Testis (tissue), 2 donors: ENCODE measurements at regions not wholly inside any gene's neighbourhood (a gene's known extent, or its start where the extent isn't known, plus 50 kb on each side); places are given as distances from the start of the nearest gene placed in this dataset.
"Not testable (repeated sequence)": the region's sequence is repeated elsewhere in the genome, so short reads cannot be mapped to it uniquely, and the experiment has no call there.

Experiments
- DNase-seq: peaks from one replicate; pipeline ENCODE4 v3.0.0-alpha.2; 2019
- H3K27ac ChIP-seq, 2 donors: fragments of 200-600 bp; sonication (generic); one replicate each; pipeline ENCODE4 v1.5.1; 2019
- H3K27me3 ChIP-seq: fragments of 200-600 bp; sonication (generic); one replicate; pipeline ENCODE4 v1.5.1; 2019
- H3K36me3 ChIP-seq: fragments of 200-600 bp; sonication (generic); one replicate; pipeline ENCODE4 v1.5.1; 2017; ENCODE audit warnings: low read depth; ENCODE audit errors: missing control alignments
- H3K4me1 ChIP-seq: fragments of 200-600 bp; sonication (generic); one replicate; pipeline ENCODE4 v1.5.1; 2019
- H3K4me3 ChIP-seq, 2 donors: fragments of 200-600 bp; sonication (generic); one replicate each; pipeline ENCODE4 v1.5.1; 2017 to 2019
- H3K9me3 ChIP-seq: fragments of 200-600 bp; sonication (generic); one replicate; pipeline ENCODE4 v1.5.1; 2017
- POLR2A ChIP-seq: fragments of 450-650 bp; IDR thresholded peaks from one replicate; pipeline ENCODE4 v1.6.1; 2017; ENCODE audit warnings: antibody characterized with exemption, mild to moderate bottlenecking, moderate library complexity
- WGBS, 2 donors: methylation state at CpG; one replicate each; pipeline ENCODE4 v1.1.5; 2018; 5-methylcytosine and 5-hydroxymethylcytosine counted together
- intact Hi-C: fragments of 100-400 bp; cut with DNase I; formaldehyde crosslinking; loops from one replicate; pipeline ENCODE4 v1.15.1; 2023; ENCODE audit warnings: low total_unique reads
- TF ChIP-seq, protein P1 (sequence below), 3 experiments: fragments of 450-650 bp in 2 of 3; fragments of 200-600 bp in 1 of 3; sonication (generic) in 1 of 3; IDR thresholded peaks; one replicate each; pipeline ENCODE4 v1.5.1; 2016 to 2019; ENCODE audit warnings: antibody characterized with exemption in 3 of 3, mild to moderate bottlenecking in 2 of 3, moderate library complexity in 1 of 3

DNA sequence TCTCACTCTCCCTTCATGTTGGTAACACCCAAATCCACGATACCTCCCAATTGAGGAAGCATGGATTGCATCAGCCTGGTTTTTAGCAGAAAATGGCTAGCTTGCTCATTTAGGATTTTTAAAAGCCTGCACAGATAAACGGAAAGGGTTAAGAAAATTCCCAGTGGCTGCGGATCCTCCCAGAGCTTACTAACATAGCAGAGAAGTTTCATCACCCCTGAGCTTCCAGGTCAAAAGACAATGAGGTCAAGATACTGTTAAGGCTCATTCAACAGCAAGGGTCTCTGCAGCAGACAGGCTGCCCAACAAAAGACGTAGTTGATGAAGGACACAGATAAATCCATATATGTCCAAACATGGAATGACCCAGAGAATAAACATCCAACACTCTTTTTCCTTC is 220.2 kb downstream of the ASMT start:
- Histone ChIP-seq H3K27ac (no peak overlapping the region), H3K9me3 (no peaks in the 10 kb centered on the region), H3K27me3 (no peaks in the 10 kb centered on the region), H3K36me3 (no peaks in the 10 kb centered on the region), H3K4me3 (no peak overlapping the region), H3K4me1 (peaks cover 3% of the 10 kb centered on the region)
- DNase-seq, result no peak
- 38 to 42% methylated on average over 4 of the region's 4 CpGs for WGBS, 2 donors
- TF ChIP-seq, protein P1, sequence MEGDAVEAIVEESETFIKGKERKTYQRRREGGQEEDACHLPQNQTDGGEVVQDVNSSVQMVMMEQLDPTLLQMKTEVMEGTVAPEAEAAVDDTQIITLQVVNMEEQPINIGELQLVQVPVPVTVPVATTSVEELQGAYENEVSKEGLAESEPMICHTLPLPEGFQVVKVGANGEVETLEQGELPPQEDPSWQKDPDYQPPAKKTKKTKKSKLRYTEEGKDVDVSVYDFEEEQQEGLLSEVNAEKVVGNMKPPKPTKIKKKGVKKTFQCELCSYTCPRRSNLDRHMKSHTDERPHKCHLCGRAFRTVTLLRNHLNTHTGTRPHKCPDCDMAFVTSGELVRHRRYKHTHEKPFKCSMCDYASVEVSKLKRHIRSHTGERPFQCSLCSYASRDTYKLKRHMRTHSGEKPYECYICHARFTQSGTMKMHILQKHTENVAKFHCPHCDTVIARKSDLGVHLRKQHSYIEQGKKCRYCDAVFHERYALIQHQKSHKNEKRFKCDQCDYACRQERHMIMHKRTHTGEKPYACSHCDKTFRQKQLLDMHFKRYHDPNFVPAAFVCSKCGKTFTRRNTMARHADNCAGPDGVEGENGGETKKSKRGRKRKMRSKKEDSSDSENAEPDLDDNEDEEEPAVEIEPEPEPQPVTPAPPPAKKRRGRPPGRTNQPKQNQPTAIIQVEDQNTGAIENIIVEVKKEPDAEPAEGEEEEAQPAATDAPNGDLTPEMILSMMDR (IDR thresholded peaks at IDR 0.05), result no peak
- no peak for TF ChIP-seq POLR2A
- intact Hi-C loops, result no loop called here

DNA sequence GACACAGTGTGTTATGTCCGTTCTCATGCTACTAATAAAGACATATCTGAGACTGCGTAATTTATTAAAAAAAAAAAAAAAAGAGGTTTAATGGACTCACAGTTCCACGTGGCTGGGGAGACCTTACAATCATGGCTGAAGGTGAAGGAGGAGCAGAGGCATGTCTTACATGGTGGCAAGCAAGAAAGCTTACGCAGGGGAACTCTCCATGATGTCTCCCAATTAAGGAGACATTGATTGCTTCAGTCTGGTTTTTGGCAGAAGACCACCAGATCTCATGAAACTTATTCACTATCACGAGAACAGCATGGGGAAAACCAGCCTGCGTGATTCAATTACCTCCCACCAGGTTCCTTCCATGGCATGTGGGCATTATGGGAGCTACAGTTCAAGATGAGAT is 221.8 kb downstream of the ASMT start:
- intact Hi-C loops, result no loop called here
- DNase-seq, result no peak
- TF ChIP-seq, protein P1 (IDR thresholded peaks at IDR 0.05), result no peak
- no peak for TF ChIP-seq POLR2A
- WGBS, 2 donors, result 79 to 91% methylated on average over 6 of the region's 6 CpGs
- Histone ChIP-seq H3K36me3 (no peaks in the 10 kb centered on the region), H3K4me3 (no peak overlapping the region), H3K27ac (no peak overlapping the region), H3K4me1 (peaks cover 3% of the 10 kb centered on the region), H3K9me3 (no peaks in the 10 kb centered on the region), H3K27me3 (no peaks in the 10 kb centered on the region)

DNA sequence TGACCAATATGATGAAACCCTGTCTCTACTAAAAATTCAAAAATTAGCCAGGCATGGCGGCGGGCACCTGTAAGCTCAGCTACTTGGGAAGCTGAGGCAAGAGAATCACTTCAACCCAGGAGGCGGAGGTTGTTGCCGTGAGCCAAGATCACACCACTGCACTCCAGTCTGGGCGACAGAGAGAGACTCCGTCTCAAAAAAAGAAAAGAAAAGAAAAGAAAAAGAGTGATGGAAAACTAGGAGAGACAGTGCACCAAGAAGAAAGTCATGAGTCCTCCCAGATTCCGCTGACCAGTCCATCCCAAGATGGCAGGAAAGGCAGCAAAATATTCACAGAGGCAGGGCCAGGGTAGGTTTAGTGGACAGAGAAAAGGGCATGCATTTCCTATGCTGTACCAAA is 226.9 kb downstream of the ASMT start:
- Histone ChIP-seq H3K4me3 (no peak overlapping the region), H3K4me1 (no peaks in the 10 kb centered on the region), H3K9me3 (no peaks in the 10 kb centered on the region), H3K27me3 (no peaks in the 10 kb centered on the region), H3K36me3 (no peaks in the 10 kb centered on the region), H3K27ac (no peak overlapping the region)
- 91 to 98% methylated on average over 7 of the region's 7 CpGs for WGBS, 2 donors
- DNase-seq, result no peak
- no peak for TF ChIP-seq POLR2A
- TF ChIP-seq, protein P1 (IDR thresholded peaks at IDR 0.05), result no peak
- intact Hi-C loops, result no loop called here

DNA sequence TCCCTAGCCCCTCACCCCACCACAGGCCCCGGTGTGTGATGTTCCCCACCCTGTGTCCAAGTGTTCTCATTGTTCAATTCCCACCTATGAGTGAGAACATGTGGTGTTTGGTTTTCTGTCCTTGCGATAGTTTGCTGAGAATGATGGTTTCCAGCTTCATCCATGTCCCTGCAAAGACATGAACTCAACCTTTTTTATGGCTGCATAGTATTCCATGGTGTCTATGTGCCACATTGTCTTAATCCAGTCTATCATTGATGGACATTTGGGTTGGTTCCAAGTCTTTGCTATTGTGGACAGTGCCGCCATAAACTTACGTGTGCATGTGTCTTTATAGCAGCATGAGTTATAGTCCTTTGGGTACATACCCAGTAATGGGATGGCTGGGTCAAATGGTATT is 232.1 kb downstream of the ASMT start:
- H3K36me3 ChIP-seq, result not testable (repeated sequence)

DNA sequence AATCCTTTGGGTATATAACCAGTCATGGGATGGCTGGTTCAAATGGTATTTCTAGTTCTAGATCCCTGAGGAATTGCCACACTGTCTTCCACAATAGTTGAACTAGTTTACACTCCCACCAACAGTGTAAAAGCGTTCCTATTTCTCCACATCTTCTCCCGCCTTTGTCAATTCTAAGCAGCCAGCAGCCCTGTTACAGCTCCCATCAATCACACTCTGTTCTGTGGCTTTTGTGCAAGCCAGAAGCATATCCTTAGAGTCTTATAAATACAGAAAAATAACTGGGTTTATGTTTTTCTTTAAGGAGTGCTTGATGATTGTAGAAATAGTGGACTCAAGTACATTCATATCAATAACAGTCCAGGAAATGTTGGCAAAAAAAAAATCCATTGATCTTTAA is 232.9 kb downstream of the ASMT start:
- H3K27me3 ChIP-seq, intact Hi-C loops, H3K4me3 ChIP-seq, H3K4me1 ChIP-seq, H3K27ac ChIP-seq, H3K9me3 ChIP-seq, DNase-seq, H3K36me3 ChIP-seq: not testable (repeated sequence)
- WGBS, 2 donors, result 71 to 74% methylated on average over 2 of the region's 2 CpGs

More for the DNA sequence above, 232.1 kb downstream of the ASMT start:
- WGBS, 2 donors, result 80 to 95% methylated on average over 4 of the region's 4 CpGs
- H3K9me3 ChIP-seq, intact Hi-C loops, H3K4me1 ChIP-seq, H3K27me3 ChIP-seq, H3K4me3 ChIP-seq, DNase-seq, H3K27ac ChIP-seq: not testable (repeated sequence)

DNA sequence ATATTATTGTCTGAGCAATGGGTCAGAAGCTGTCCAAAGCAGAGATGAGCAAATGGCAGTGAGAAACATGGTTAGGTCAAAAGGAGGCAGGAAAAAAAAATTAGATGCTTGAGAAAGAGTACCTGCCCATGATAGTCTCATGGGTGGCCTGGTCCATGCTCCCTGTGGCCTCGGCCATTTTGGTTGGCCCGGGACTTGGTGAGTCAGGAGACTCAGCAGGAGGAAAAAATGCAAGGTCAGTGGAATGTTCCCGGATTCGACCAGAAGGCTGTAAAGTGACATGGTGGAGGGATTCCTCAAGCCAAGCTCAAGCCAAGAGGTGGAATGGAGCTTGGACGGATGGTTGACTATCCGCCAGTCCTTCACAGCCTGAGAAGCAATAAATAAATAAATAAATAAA is 236.7 kb downstream of the ASMT start:
- intact Hi-C loops, result no loop called here
- Histone ChIP-seq H3K27ac (no peak overlapping the region), H3K4me1 (no peaks in the 10 kb centered on the region), H3K9me3 (no peaks in the 10 kb centered on the region), H3K27me3 (no peaks in the 10 kb centered on the region), H3K4me3 (no peak overlapping the region), H3K36me3 (no peaks in the 10 kb centered on the region)
- WGBS, 2 donors, result 86 to 88% methylated on average over 5 of the region's 6 CpGs
- no peak for DNase-seq
- TF ChIP-seq POLR2A, result no peak
- TF ChIP-seq, protein P1 (IDR thresholded peaks at IDR 0.05), result no peak
